Middle frontal gyrus (tissue), 1 donor: ENCODE measurements at regions not wholly inside any gene's neighbourhood (a gene's known extent, or its start where the extent isn't known, plus 50 kb on each side); places are given as distances from the start of the nearest gene placed in this dataset.
"Not testable (repeated sequence)": the region's sequence is repeated elsewhere in the genome, so short reads cannot be mapped to it uniquely, and the experiment has no call there.

ENCODE experiments used
- DNase-seq: peaks from one replicate; pipeline ENCODE4 v3.0.0-alpha.2; 2015; ENCODE audit warnings: low spot score; ENCODE audit errors: extremely low spot score

GRCh38 chr5:91243286-91243685 lies 139.8 kb downstream of the ARRDC3 start:
- DNase-seq, result no peak

DNA sequence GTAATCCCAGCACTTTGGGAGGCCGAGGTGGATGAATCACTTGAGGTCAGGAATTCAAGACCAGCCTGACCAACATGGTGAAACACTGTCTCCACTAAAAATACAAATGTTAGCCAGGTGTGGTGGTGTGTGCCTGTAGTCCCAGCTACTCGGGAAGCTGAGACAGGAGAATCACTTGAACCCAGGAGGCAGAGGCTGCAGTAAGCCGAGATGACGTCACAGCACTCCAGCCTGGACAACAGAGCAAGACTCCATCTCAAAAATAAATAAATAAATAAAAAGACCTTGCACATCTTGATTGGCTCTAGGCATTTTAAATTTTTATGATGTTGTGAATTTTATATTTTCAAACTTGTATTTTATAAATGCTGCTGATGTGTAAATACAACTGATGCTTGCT lies 141.7 kb downstream of the ARRDC3 start:
- not testable (repeated sequence) for DNase-seq

DNA sequence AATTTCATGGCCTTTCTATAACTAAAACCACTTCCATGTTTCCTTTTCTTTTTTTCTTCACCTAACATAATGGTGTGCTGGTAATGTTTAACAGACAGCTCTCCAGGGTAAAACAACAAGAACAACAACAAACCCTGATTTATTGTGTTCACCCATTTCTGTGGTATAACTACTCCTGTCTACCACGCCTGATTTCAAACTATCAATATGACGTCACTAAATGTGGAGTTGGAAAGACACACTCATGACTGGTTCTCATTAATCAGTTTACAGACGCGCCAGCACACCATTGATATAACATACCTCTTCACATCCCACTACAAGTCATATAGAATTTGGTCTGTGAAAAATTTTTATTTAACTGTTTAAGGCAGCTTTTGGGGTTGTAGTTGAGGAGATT lies 142.9 kb downstream of the ARRDC3 start:
- DNase-seq, result no peak

DNA sequence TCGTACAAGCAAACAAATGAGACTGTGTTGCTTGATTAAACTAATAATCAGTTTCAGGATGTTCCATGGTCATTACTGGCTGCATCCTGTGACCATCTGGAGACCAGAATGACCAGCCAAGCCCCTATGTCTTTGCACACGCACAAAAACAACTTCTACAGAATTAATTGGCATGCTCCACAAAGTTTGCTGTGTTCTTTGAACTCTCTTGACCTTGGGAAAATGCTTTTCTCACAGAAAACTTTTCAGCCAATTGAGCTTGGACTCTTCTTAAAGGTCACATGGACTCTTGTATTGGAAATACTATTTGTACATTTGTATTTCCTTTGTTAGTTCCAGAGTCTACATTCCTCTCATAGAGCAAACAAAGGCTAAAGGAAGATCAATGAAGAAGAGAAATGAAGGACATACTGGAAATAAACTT lies 147.8 kb downstream of the ARRDC3 start:
- no peak for DNase-seq

GRCh38 chr5:91232523-91232922 lies 150.6 kb downstream of the ARRDC3 start:
- no peak for DNase-seq

DNA sequence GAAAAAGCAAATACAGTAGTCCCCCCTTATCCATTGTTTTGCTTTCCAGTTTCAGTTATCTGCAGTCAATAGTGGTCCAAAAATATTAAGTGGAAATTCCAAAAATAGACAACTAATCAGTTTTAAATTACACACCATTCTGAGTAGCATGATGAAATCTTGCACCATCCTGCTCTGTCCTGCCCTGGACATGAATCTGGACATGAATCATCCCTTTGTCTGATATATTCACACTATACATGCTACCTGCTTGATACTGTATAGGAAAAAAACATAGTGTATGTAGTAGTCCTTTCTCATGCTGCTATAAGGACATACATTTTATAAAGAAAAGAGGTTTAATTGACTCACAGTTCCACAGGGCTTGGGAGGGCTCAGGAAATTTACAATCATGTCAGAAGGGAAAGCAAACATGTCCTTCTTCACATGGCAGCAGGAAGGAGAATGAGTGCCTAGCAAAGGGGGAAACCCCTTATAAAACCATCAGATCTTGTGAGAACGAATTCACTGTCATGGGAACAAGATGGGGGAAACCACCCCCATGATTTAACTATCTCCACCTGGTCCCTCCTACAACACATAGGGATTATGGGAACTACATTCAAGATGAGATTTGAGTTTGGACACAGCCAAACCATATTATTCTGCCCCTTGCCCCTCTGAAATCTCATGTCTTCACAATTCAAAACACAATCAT lies 153.9 kb downstream of the ARRDC3 start:
- DNase-seq, result no peak

DNA sequence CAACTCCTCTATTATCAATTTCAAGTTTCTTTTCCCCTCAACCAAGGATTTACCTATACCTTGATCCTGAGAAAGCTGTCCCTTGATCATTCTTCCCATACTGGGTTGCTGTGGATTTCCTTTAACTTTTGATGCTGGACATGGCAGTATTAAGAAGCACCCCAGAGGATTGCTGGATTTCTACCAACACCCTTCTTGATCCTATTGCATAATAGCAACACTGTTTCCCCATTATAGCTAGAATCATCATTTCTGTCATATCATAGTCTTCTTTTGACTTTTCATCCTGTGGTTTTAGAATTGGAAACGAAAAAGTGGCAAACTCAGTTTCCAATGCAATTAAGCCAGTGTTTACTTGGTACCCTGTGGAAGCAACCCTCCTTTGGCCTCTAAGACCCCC lies 154.9 kb downstream of the ARRDC3 start:
- no peak for DNase-seq

GRCh38 chr5:91225848-91226686 lies 157.1 kb downstream of the ARRDC3 start:
- no peak for DNase-seq

DNA sequence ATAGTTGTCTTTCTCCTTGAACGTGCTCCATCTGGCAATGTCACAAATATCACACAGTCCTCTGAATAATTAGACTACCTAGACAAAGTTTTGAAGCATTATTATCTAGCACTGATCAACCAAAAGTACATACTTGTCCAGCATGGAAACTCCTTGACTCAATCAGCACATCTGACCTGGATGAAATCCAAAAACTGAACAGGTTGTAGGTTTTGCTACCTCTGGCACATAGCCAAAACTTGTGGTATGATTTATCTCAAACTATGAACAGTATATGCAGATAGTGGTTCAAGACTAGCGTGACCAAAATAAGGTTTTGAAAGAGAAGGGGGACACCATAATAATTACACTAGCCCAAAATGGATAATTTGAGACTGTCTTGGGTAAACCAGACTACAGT lies 158.1 kb downstream of the ARRDC3 start:
- DNase-seq, result no peak

- DNase-seq, result no peak
Observed at GRCh38 chr5:91224456-91224855, 158.7 kb downstream of the ARRDC3 start.

GRCh38 chr5:91223886-91224285 lies 159.2 kb downstream of the ARRDC3 start:
- DNase-seq, result no peak

DNA sequence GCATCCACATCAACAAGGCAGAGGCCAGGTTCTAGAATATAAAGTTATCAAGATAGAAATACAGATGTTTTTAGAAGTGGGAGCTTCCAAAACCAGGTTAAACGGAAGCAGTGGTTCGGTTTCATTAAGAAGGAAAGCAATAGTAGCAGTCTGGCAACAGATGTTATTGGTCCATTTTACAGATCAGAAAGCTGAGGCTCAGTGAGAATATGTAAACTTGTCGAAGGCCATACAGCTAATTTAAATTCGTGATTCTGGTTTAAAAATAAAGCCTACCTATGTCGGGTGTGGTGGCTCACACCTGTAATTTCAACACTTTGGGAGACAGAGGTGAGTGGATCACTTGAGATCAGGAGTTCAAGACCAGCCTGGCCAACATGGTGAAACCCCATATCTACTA lies 160.6 kb downstream of the ARRDC3 start:
- DNase-seq, result no peak

DNA sequence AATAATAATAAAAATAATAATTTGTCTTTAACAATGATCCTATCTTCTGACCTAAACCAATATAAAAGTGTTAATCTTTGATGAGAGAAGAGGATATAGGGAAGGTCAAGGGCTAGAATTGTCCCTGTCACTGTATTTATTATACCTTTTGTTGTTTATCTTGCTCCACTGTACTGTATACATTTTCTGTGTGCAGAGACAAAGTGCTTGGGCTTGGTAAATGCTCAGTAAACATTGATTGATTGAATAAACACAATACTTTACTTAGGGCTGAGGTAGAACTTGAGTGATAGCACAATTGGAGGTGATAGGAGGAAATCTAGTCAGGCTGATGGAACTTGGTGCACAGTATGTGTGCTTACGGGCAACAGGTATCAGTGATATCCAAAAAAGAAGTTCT lies 161.2 kb downstream of the ARRDC3 start:
- DNase-seq, result no peak

GRCh38 chr5:91219803-91220371 lies 163.2 kb downstream of the ARRDC3 start:
- DNase-seq, result no peak

- DNase-seq, result no peak
Observed at GRCh38 chr5:91219091-91219802, 163.9 kb downstream of the ARRDC3 start.

- no peak for DNase-seq
Observed at GRCh38 chr5:91217859-91218258, 165.3 kb downstream of the ARRDC3 start.

DNA sequence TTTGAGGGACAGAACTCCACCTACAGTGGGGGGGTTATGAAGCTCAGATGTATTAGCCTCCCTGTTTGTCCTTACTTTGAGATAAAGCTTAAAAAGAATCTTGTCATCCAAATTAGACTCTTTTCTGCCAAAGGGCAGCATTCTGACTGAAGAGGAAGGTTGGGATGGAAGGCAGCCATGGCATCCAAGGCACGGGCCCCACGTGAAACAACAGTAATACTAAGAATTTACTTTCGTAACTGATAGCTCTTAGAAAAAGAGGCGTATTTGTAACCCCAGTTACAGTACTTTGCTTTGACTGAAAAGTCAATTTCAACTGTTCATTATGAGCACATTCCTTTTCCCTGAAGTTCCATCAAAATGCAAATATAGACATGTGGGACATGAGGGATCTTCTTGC lies 168.5 kb downstream of the ARRDC3 start:
- no peak for DNase-seq
